ENCODE measurements at regions not wholly inside any gene's neighbourhood (a gene's known extent, or its start where the extent isn't known, plus 50 kb on each side); places are given as distances from the start of the nearest gene placed in this dataset.

DNA sequence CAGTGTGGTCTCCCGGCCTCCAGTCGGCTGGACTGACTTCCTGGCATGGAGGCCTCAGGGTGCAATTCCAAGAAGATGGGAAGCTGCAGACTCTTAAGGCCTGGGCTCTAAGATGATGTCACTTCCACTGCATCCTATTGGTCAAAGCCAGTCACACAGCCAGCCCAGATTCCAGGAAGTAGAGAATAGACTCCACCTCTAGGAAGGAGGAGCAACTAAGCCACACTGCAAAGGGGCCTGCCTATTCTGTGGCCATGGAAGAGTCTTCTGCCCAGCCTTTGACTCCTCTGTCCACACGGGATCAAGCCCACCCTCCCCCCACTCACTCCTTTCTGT, 103.9 kb upstream of the RFLNA start:
- TF ChIP-seq, protein P1, sequence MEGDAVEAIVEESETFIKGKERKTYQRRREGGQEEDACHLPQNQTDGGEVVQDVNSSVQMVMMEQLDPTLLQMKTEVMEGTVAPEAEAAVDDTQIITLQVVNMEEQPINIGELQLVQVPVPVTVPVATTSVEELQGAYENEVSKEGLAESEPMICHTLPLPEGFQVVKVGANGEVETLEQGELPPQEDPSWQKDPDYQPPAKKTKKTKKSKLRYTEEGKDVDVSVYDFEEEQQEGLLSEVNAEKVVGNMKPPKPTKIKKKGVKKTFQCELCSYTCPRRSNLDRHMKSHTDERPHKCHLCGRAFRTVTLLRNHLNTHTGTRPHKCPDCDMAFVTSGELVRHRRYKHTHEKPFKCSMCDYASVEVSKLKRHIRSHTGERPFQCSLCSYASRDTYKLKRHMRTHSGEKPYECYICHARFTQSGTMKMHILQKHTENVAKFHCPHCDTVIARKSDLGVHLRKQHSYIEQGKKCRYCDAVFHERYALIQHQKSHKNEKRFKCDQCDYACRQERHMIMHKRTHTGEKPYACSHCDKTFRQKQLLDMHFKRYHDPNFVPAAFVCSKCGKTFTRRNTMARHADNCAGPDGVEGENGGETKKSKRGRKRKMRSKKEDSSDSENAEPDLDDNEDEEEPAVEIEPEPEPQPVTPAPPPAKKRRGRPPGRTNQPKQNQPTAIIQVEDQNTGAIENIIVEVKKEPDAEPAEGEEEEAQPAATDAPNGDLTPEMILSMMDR (IDR thresholded peaks at IDR 0.05; ENCODE audit: control insufficient read depth, insufficient read depth, low read depth, low read length, missing control alignments), result no peak
- DNase-seq (ENCODE audit: low read depth), result no peak
- H3K4me3 ChIP-seq (ENCODE audit: control insufficient read depth, low read depth, low read length), result no peak overlapping the region

DNA sequence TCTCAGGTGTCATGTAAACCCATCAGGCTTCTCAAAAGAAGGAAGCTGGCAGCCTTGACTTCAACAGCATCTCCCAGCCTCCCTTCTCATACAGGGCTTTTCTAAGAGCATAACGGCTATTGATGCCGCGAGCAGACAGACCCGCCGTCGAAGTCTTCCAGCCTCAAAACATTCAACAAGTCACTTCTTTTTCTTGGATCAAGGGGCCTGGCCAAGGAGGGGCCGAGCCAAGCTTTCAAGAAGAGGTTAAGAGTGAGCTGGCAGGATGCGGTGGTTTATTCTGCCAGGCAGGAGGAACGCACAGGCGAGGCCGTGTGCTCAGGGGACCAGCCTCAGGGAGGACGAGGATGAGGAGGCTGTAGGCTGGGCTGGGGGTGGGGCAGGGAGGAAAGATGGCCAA, 102.9 kb upstream of the RFLNA start:
- TF ChIP-seq, protein P1 (IDR thresholded peaks at IDR 0.05; ENCODE audit: control insufficient read depth, insufficient read depth, low read depth, low read length, missing control alignments), result no peak
- DNase-seq (ENCODE audit: low read depth), result no peak
- no peak overlapping the region for H3K4me3 ChIP-seq (ENCODE audit: control insufficient read depth, low read depth, low read length)

DNA sequence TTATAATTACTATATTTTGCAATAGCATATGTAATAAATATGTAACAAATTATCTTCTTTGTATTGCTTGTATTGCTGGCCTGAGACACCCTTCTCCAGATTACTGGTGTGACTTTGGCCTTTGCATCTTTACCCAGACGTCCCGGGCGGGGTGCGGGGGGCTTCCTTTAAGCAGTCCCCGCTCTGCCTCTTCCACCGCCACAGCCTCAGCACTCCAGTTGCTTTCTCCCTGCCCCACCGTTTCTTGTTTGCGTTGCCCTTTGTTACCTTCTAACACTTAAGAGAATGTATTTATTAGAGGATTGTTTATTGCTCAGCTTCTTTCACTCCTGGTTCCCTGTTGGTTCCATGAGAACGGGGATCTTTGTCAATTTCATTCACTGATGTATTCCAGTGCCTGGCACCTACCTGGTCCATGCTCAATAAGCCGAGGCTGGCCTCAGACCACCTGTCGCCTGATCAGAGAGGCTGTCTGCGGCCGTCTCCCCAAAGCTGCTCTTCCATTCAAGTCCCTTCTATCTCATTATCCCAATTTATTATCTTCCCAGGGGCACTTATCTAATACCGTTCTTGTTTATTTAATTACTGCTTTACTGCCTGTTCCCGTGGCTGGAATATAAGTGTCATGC, 100.5 kb upstream of the RFLNA start:
- no peak overlapping the region for H3K4me3 ChIP-seq (ENCODE audit: control insufficient read depth, low read depth, low read length)
- TF ChIP-seq, protein P1 (IDR thresholded peaks at IDR 0.05; ENCODE audit: control insufficient read depth, insufficient read depth, low read depth, low read length, missing control alignments), result no peak
- DNase-seq (ENCODE audit: low read depth), result no peak

DNA sequence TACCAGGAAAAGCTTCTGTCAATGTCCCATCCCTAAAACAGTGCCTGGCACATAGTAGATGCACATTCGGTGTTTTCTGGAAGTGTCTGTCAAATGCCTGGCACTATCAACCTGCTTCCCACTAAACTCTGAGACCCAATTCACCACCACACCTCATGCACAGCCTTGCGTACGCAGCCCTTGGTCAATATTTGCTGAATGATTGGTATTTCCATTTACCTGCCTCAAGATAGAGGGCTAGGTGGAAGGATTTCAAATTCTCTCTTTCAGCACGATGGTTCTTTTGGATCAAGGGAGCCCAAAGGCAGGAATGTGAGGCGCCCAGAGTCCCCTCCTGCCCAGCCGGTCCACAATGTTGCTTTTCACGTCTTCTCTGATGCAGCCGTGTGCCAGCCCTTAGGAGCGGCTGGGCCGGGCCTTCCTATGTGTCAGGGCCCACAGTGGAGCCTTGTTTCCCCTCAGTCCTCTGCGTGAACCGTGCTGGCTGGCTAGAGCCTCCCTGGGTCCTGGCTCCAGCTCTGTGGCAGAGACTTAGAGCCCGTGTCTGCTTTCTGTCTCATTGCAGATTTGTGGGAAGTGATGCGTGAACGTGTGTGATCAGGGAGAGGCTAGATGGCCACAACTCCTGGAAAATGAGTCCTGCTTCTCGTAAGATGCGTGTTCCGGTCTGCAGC, 99.9 kb upstream of the RFLNA start:
- TF ChIP-seq, protein P1 (IDR thresholded peaks at IDR 0.05; ENCODE audit: control insufficient read depth, insufficient read depth, low read depth, low read length, missing control alignments), result no peak
- no peak overlapping the region for H3K4me3 ChIP-seq (ENCODE audit: control insufficient read depth, low read depth, low read length)
- no peak for DNase-seq (ENCODE audit: low read depth)

DNA sequence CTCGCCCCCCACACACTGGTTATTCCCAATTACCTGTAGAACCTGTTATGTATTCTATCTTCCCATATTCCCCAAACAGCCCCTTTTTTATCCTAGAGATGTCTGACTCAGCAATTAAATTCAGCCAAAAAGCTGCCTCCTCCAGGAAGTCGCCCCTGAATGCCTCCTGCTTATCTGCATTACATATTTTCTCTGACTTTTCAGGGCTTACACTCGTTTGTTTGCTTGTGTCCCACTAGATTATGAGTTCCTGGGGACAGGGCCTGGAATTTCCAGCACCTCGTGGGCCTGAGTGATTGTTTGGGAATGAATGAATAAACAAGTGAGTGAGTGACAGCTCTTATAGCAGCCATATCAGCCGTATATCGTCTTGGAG, 99.3 kb upstream of the RFLNA start:
- TF ChIP-seq, protein P1 (IDR thresholded peaks at IDR 0.05; ENCODE audit: control insufficient read depth, insufficient read depth, low read depth, low read length, missing control alignments), result no peak
- H3K4me3 ChIP-seq (ENCODE audit: control insufficient read depth, low read depth, low read length), result no peak overlapping the region
- no peak for DNase-seq (ENCODE audit: low read depth)

DNA sequence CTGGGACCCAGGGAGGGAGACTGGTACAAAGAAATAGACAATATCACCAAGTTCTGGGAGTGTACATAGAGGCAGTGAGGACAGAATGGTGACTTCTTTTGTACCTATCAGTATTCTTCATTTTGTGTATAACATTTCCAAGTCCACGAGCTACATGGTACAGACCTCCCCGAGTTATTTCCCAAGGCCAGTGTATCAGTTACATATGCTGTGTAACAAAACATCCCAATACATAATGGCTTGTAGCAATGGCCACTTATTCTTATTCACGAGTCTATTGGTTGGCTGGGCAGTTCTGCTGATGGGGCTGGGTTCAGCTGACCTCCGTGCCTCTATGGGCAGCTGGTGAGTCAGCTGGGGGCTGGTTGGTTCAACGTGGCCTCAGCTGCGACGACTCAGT, 98.7 kb upstream of the RFLNA start:
- no peak for DNase-seq (ENCODE audit: low read depth)
- TF ChIP-seq, protein P1 (IDR thresholded peaks at IDR 0.05; ENCODE audit: control insufficient read depth, insufficient read depth, low read depth, low read length, missing control alignments), result no peak
- H3K4me3 ChIP-seq (ENCODE audit: control insufficient read depth, low read depth, low read length), result no peak overlapping the region

Data from AG09309 (cell line).